ENCODE measurements at regions not wholly inside any gene's neighbourhood (a gene's known extent, or its start where the extent isn't known, plus 50 kb on each side); places are given as distances from the start of the nearest gene placed in this dataset.
A peak's percentile ranks its signal among the peaks of the same experiment; 100 is the strongest.

DNA sequence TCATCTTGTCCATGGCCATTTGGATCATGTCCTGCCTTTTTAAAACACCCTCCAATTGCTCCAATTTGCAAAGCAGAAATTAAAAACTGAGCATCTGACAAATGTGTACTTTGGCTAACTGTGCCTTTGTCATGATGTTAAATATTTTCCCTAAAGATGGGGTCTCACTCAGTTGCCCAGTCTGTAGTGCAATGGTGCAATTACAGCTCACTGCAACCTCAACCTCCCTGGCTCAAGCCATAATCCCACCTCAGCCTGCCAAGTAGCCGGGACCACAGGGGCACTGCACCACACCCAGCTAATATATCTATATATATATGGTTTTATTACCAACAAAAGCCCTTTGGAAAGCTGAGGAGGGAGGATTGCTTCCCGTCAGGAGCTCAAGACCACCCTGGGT, 782.7 kb downstream of the UQCRFS1 start:
- no peak for TF ChIP-seq SUZ12 (IDR thresholded peaks at IDR 0.05; ENCODE audit: extremely low read depth, insufficient read depth, insufficient read length)
- TF ChIP-seq ZNF274 (IDR thresholded peaks at IDR 0.05; ENCODE audit: low read depth, low read length), result no peak
- TF ChIP-seq YY1 (IDR thresholded peaks at IDR 0.05; ENCODE audit: insufficient read depth, insufficient read length), result no peak
- Histone ChIP-seq H3K9ac (ENCODE audit: insufficient read length, low read depth) (no peak overlapping the region), H3K36me3 (ENCODE audit: insufficient read depth, insufficient read length, low read length) (no peaks in the 10 kb centered on the region), H3K4me1 (ENCODE audit: insufficient read depth, insufficient read length) (peaks cover 15% of the 10 kb centered on the region), H3K27me3 (ENCODE audit: insufficient read depth, insufficient read length) (no peaks in the 10 kb centered on the region), H3K9me3 (ENCODE audit: insufficient read depth, low read length) (peaks cover 7% of the 10 kb centered on the region; the same call in 1 of the 2 replicates), H3K4me3 (ENCODE audit: insufficient read length, low read depth) (no peak overlapping the region)
- no peak for DNase-seq (ENCODE audit: low read depth, low spot score)

DNA sequence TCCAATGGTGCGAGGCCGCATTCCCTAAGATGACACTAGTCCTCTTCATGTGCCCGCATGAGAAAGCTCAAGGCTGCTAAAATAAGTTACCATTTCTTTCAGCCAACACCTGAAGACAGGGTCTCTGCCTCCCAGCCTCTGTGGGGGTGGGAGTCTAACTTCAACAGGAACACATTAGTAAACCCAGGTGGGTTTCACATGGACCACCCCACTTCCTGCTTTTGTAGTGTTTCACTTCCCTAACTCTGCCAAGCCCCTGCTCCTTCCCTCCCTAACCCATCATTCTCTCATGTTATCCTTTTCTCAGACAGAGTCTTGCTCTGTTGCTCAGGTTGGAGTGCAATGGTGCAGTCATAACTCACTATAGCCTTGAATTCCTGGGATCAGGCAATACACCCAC, 783.6 kb downstream of the UQCRFS1 start:
- no peak for DNase-seq (ENCODE audit: low read depth, low spot score)
- Histone ChIP-seq H3K4me1 (ENCODE audit: insufficient read depth, insufficient read length) (peaks cover 15% of the 10 kb centered on the region), H3K27me3 (ENCODE audit: insufficient read depth, insufficient read length) (no peaks in the 10 kb centered on the region), H3K9ac (ENCODE audit: insufficient read length, low read depth) (no peak overlapping the region), H3K4me3 (ENCODE audit: insufficient read length, low read depth) (no peak overlapping the region), H3K9me3 (ENCODE audit: insufficient read depth, low read length) (peaks cover 2% of the 10 kb centered on the region; the same call in 1 of the 2 replicates), H3K36me3 (ENCODE audit: insufficient read depth, insufficient read length, low read length) (no peaks in the 10 kb centered on the region)
- TF ChIP-seq SUZ12 (IDR thresholded peaks at IDR 0.05; ENCODE audit: extremely low read depth, insufficient read depth, insufficient read length), result no peak
- TF ChIP-seq YY1 (IDR thresholded peaks at IDR 0.05; ENCODE audit: insufficient read depth, insufficient read length), result no peak
- no peak for TF ChIP-seq ZNF274 (IDR thresholded peaks at IDR 0.05; ENCODE audit: low read depth, low read length)

DNA sequence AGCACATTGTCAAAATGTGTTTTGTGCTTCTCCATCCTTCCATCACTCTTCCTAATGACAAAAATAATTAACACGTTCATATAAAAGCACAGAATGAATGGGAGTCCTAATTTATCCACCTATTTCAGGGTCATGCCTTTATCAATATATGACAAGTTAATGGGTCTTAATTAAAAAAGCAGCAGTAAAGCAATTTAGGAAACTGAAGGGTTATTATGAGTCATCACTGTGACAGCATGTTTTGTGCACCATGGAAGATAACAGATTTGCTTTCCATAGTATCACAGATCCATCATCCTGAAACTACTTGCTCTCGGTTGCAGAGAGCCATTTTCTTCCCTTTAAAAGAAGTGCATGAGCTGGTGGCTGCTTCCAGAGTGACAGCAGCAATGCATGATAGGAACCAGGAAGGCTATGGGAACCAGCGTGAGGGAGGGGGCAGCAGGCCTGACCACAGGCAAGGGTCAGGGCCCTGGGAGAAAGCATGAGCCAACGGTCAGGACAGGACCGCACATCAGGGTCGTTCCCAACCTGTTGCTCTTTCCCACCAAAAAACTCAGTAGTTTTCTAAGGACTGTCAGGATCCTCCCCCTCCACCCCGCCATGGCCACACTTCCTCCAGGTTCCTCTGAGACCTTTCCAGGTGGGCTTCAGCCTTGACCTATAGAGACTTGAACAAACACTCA, 784.1 kb downstream of the UQCRFS1 start:
- Histone ChIP-seq H3K9me3 (ENCODE audit: insufficient read depth, low read length) (no peaks in the 10 kb centered on the region; the same call in 1 of the 2 replicates), H3K4me1 (ENCODE audit: insufficient read depth, insufficient read length) (peaks cover 17% of the 10 kb centered on the region), H3K27me3 (ENCODE audit: insufficient read depth, insufficient read length) (no peaks in the 10 kb centered on the region), H3K4me3 (ENCODE audit: insufficient read length, low read depth) (no peak overlapping the region), H3K36me3 (ENCODE audit: insufficient read depth, insufficient read length, low read length) (no peaks in the 10 kb centered on the region), H3K9ac (ENCODE audit: insufficient read length, low read depth) (no peak overlapping the region)
- no peak for TF ChIP-seq YY1 (IDR thresholded peaks at IDR 0.05; ENCODE audit: insufficient read depth, insufficient read length)
- no peak for TF ChIP-seq SUZ12 (IDR thresholded peaks at IDR 0.05; ENCODE audit: extremely low read depth, insufficient read depth, insufficient read length)
- TF ChIP-seq ZNF274 (IDR thresholded peaks at IDR 0.05; ENCODE audit: low read depth, low read length), result no peak
- DNase-seq (ENCODE audit: low read depth, low spot score), result no peak

DNA sequence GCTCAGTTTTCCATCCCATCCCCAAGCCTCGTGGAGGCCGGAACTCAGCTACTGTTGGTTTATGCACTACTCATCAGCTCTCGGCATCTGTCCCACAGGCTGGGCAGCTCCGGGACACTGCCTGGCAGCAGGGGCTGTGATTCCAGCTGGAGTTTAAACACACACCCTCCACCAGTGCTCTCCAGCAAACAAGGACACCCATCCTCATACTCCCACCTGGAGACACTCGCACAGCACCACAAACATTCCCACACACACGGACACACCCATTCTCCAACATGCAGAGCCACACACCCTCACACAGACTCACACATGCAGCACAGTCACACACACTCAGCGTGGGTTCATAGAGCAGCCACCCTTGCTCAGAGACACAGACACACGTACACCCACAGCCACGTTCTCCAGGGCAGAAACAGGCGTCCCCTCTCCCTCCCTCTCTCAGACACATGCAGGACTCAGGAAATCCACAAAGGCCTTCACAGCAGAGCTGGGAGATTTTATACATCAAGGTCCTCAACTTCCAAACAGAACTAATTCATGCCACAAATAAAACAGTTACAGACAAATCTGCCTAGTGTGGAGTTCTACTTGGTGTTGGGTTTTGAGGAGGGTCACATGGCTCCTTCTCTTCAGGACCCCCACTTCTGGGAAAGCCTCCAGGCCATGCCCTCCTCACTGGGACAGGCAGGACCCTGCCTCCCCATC, 785.4 kb downstream of the UQCRFS1 start:
- Histone ChIP-seq H3K9ac (ENCODE audit: insufficient read length, low read depth) (peak overlapping the region; percentile 38), H3K36me3 (ENCODE audit: insufficient read depth, insufficient read length, low read length) (no peaks in the 10 kb centered on the region), H3K4me1 (ENCODE audit: insufficient read depth, insufficient read length) (peaks cover 20% of the 10 kb centered on the region), H3K4me3 (ENCODE audit: insufficient read length, low read depth) (no peak overlapping the region), H3K27me3 (ENCODE audit: insufficient read depth, insufficient read length) (no peaks in the 10 kb centered on the region), H3K9me3 (ENCODE audit: insufficient read depth, low read length) (no peaks in the 10 kb centered on the region)
- TF ChIP-seq ZNF274 (IDR thresholded peaks at IDR 0.05; ENCODE audit: low read depth, low read length) (no peak), SUZ12 (IDR thresholded peaks at IDR 0.05; ENCODE audit: extremely low read depth, insufficient read depth, insufficient read length) (no peak), YY1 (IDR thresholded peaks at IDR 0.05; ENCODE audit: insufficient read depth, insufficient read length) (no peak)
- no peak for DNase-seq (ENCODE audit: low read depth, low spot score)

- H3K4me3 ChIP-seq (ENCODE audit: insufficient read length, low read depth), result no peak overlapping the region
- no peaks in the 10 kb centered on the region for H3K36me3 ChIP-seq (ENCODE audit: insufficient read depth, insufficient read length, low read length)
- DNase-seq (ENCODE audit: low read depth, low spot score), result peak; percentile 48
- H3K27me3 ChIP-seq (ENCODE audit: insufficient read depth, insufficient read length), result no peaks in the 10 kb centered on the region
- H3K9ac ChIP-seq (ENCODE audit: insufficient read length, low read depth), result no peak overlapping the region
- peaks cover 20% of the 10 kb centered on the region for H3K4me1 ChIP-seq (ENCODE audit: insufficient read depth, insufficient read length)
- TF ChIP-seq YY1 (IDR thresholded peaks at IDR 0.05; ENCODE audit: insufficient read depth, insufficient read length), result no peak
- TF ChIP-seq SUZ12 (IDR thresholded peaks at IDR 0.05; ENCODE audit: extremely low read depth, insufficient read depth, insufficient read length), result no peak
- no peak for TF ChIP-seq ZNF274 (IDR thresholded peaks at IDR 0.05; ENCODE audit: low read depth, low read length)
- H3K9me3 ChIP-seq (ENCODE audit: insufficient read depth, low read length), result no peaks in the 10 kb centered on the region
Measured at GRCh38 chr19:28426730-28427225, 786.2 kb downstream of the UQCRFS1 start.

- no peaks in the 10 kb centered on the region for H3K27me3 ChIP-seq (ENCODE audit: insufficient read depth, insufficient read length)
- no peak for DNase-seq (ENCODE audit: low read depth, low spot score)
- TF ChIP-seq ZNF274 (IDR thresholded peaks at IDR 0.05; ENCODE audit: low read depth, low read length), result no peak
- peak overlapping the region; percentile 17 for H3K9ac ChIP-seq (ENCODE audit: insufficient read length, low read depth)
- H3K36me3 ChIP-seq (ENCODE audit: insufficient read depth, insufficient read length, low read length), result no peaks in the 10 kb centered on the region
- H3K9me3 ChIP-seq (ENCODE audit: insufficient read depth, low read length), result no peaks in the 10 kb centered on the region
- H3K4me1 ChIP-seq (ENCODE audit: insufficient read depth, insufficient read length), result peaks cover 20% of the 10 kb centered on the region
- H3K4me3 ChIP-seq (ENCODE audit: insufficient read length, low read depth), result no peak overlapping the region
Measured at GRCh38 chr19:28426110-28426729, 786.7 kb downstream of the UQCRFS1 start.

Data from NT2/D1 (cell line).